ENCODE measurements at regions not wholly inside any gene's neighbourhood (a gene's known extent, or its start where the extent isn't known, plus 50 kb on each side); places are given as distances from the start of the nearest gene placed in this dataset.

DNA sequence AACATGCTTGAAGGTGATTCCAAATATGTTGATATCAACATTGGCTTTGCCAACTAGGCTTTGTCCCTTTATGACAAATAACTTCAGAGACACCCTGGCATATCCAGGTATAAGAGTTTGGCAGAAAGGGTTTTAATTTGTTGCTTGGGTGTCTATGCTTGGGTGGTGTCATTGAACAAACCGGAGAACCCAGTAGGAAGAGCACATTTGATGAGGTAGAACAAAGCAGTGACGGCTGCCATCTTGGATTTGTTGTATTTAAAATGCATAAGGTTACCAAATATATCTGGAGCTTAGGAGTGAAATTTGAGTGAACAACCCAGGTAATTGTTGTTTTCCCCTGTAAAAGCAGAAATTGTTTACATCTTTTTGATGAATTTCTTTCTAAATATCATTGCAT, 503.7 kb upstream of the JARID2 start:
- intact Hi-C loops (cut with micrococcal nuclease; ENCODE audit: unreplicated experiment): no loop called here
- Mint-ChIP-seq H3K27me3 (ENCODE audit: unreplicated experiment) (no peaks in the 10 kb centered on the region), H3K36me3 (ENCODE audit: insufficient read depth, unreplicated experiment) (peaks cover 10% of the 10 kb centered on the region), H3K9me3 (ENCODE audit: low read depth, unreplicated experiment) (peaks cover 12% of the 10 kb centered on the region), H3K27ac (ENCODE audit: unreplicated experiment) (no peak overlapping the region), H3K4me1 (ENCODE audit: low read depth, unreplicated experiment) (peaks cover 27% of the 10 kb centered on the region), H3K4me3 (ENCODE audit: low read depth, unreplicated experiment) (no peak overlapping the region)
- no TSS peak for BruUV-seq (replicated peaks)
- DNase-seq: no peak
- CTCF ChIA-PET: no interaction called here
- TF ChIP-seq, protein P1, sequence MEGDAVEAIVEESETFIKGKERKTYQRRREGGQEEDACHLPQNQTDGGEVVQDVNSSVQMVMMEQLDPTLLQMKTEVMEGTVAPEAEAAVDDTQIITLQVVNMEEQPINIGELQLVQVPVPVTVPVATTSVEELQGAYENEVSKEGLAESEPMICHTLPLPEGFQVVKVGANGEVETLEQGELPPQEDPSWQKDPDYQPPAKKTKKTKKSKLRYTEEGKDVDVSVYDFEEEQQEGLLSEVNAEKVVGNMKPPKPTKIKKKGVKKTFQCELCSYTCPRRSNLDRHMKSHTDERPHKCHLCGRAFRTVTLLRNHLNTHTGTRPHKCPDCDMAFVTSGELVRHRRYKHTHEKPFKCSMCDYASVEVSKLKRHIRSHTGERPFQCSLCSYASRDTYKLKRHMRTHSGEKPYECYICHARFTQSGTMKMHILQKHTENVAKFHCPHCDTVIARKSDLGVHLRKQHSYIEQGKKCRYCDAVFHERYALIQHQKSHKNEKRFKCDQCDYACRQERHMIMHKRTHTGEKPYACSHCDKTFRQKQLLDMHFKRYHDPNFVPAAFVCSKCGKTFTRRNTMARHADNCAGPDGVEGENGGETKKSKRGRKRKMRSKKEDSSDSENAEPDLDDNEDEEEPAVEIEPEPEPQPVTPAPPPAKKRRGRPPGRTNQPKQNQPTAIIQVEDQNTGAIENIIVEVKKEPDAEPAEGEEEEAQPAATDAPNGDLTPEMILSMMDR (IDR thresholded peaks at IDR 0.05; ENCODE audit: unreplicated experiment): no peak

DNA sequence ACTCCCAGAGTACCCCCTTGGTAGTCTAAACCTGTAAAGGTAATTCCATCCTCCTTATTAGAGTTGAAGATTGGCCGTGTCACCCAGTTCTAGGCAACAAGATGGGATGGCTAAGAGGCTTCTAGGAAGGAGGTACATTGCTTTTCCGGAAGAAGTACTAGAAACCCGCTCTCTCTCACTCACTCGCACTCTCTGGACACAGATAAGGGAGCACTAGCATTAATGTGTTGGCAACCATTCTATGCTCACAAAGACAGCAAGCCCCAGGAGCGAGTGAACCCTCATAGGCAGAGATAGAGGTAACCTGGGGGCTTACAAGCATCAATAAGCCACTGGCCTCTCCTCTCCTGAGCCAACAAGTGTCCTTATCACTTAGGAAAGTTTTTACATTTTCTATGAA, 503.2 kb upstream of the JARID2 start:
- Mint-ChIP-seq H3K27me3 (ENCODE audit: unreplicated experiment) (no peaks in the 10 kb centered on the region), H3K27ac (ENCODE audit: unreplicated experiment) (peak overlapping the region; percentile 99), H3K4me1 (ENCODE audit: low read depth, unreplicated experiment) (peaks cover 29% of the 10 kb centered on the region), H3K36me3 (ENCODE audit: insufficient read depth, unreplicated experiment) (peaks cover 10% of the 10 kb centered on the region), H3K9me3 (ENCODE audit: low read depth, unreplicated experiment) (peaks cover 12% of the 10 kb centered on the region), H3K4me3 (ENCODE audit: low read depth, unreplicated experiment) (no peak overlapping the region)
- BruUV-seq (replicated peaks): no TSS peak
- intact Hi-C loops (cut with micrococcal nuclease; ENCODE audit: unreplicated experiment): no loop called here
- TF ChIP-seq, protein P1 (IDR thresholded peaks at IDR 0.05; ENCODE audit: unreplicated experiment): no peak
- DNase-seq: no peak
- CTCF ChIA-PET: no interaction called here

DNA sequence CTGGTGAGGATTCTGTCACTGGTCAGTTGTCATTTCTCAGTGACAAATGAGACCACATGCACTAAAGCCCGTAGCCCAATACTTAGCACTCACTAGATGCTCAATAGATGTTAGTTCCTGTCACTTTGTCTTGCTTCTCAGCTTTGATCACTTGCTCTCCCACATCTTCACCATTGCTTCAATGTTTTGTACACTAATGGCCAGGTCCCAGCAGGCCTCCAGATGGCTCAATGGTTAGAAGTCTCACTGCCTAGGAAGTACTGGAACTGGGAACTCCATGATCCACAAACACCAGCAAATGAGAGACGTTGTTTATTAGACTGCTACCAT, 502.8 kb upstream of the JARID2 start:
- DNase-seq: no peak
- intact Hi-C loops (cut with micrococcal nuclease; ENCODE audit: unreplicated experiment): no loop called here
- TF ChIP-seq, protein P1 (IDR thresholded peaks at IDR 0.05; ENCODE audit: unreplicated experiment): no peak
- Mint-ChIP-seq H3K4me3 (ENCODE audit: low read depth, unreplicated experiment) (peak overlapping the region; percentile 45), H3K27ac (ENCODE audit: unreplicated experiment) (peak overlapping the region; percentile 99), H3K9me3 (ENCODE audit: low read depth, unreplicated experiment) (peaks cover 12% of the 10 kb centered on the region), H3K36me3 (ENCODE audit: insufficient read depth, unreplicated experiment) (peaks cover 10% of the 10 kb centered on the region), H3K4me1 (ENCODE audit: low read depth, unreplicated experiment) (peaks cover 33% of the 10 kb centered on the region), H3K27me3 (ENCODE audit: unreplicated experiment) (no peaks in the 10 kb centered on the region)
- CTCF ChIA-PET: no interaction called here
- BruUV-seq (replicated peaks): TSS peak; percentile 73

DNA sequence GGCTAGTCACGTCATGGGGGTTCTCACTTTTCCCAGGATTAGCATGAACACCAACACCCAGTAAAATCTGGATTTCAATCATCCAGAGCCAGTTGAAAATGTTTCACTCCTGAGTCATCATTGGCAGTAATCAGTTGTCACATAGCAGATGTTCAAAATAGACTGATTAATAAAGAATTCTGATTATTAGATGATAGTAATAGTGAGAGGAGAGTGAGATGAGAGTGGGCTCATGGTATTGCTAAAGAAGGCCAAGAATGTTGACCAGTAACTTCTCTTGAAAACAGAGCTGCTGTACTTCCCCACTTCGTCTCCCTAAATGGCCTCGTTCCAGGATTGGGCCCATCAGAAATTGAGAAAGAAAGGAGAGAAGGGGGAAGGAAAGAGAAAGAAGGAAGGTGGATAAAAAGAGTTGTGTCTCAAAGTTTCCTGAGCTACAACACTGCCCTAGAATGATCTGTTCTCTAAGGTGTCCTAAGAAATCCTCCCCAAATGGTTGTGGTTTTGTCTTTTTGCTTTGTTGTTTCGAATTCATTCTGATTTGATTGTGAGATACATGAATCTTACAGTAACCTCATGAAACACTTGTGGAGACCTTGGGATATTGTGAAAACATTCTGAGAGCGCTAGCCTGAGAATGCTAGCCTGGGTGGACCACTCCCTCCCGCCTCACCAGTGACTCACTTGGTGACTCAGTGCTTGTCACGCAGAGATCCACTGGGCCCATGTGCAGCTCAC, 502.2 kb upstream of the JARID2 start:
- peaks cover 34% of the 10 kb centered on the region for H3K4me1 Mint-ChIP-seq (ENCODE audit: low read depth, unreplicated experiment)
- TF ChIP-seq, protein P1 (IDR thresholded peaks at IDR 0.05; ENCODE audit: unreplicated experiment): no peak
- peaks cover 12% of the 10 kb centered on the region for H3K9me3 Mint-ChIP-seq (ENCODE audit: low read depth, unreplicated experiment)
- CTCF ChIA-PET: no interaction called here
- peak overlapping the region; percentile 99 for H3K27ac Mint-ChIP-seq (ENCODE audit: unreplicated experiment)
- intact Hi-C loops (cut with micrococcal nuclease; ENCODE audit: unreplicated experiment): no loop called here
- peaks cover 10% of the 10 kb centered on the region for H3K36me3 Mint-ChIP-seq (ENCODE audit: insufficient read depth, unreplicated experiment)
- peak overlapping the region; percentile 45 for H3K4me3 Mint-ChIP-seq (ENCODE audit: low read depth, unreplicated experiment)
- no TSS peak for BruUV-seq (replicated peaks)
- H3K27me3 Mint-ChIP-seq (ENCODE audit: unreplicated experiment): no peaks in the 10 kb centered on the region
- DNase-seq: peak; percentile 81
